ENCODE measurements at regions not wholly inside any gene's neighbourhood (a gene's known extent, or its start where the extent isn't known, plus 50 kb on each side); places are given as distances from the start of the nearest gene placed in this dataset.

GRCh38 chr9:90085633-90086032 lies 480.8 kb downstream of the GADD45G start:
- Histone ChIP-seq H3K4me3 (no peak overlapping the region), H3K4me1 (peaks cover 0 to 11% (median 0%) of the 10 kb centered on the region in 4 donors), H3K9me3 (no peaks in the 10 kb centered on the region), H3K36me3 (no peaks in the 10 kb centered on the region), H3K27me3 (no peaks in the 10 kb centered on the region), H3K27ac (no peak overlapping the region)
- TF ChIP-seq EP300 (IDR thresholded peaks at IDR 0.05; ENCODE audit: low read depth): no peak
- TF ChIP-seq POLR2AphosphoS5 (IDR thresholded peaks at IDR 0.05): no peak
- TF ChIP-seq POLR2A (IDR thresholded peaks at IDR 0.05): no peak
- no peak for TF ChIP-seq CTCF (IDR thresholded peaks at IDR 0.05)
- in situ Hi-C loops (cut with MboI; ENCODE audit: low pct_ligation_motif_present in 1 of 4, low pct_unique_long_range_greater_than_20kb in 1 of 4, low sequenced_read_pairs in 3 of 4) (no loop called here), intact Hi-C loops (cut with DNase I; ENCODE audit: low total_unique reads) (no loop called here)
- 50 to 66% methylated on average over 1 to 4 of the region's 4 CpGs for WGBS, 2 donors (ENCODE audit: low coverage in 1 of 2)
- no peak for DNase-seq

GRCh38 chr9:90086101-90086511 lies 481.3 kb downstream of the GADD45G start:
- in situ Hi-C loops (cut with MboI; ENCODE audit: low pct_ligation_motif_present in 1 of 4, low pct_unique_long_range_greater_than_20kb in 1 of 4, low sequenced_read_pairs in 3 of 4): no loop called here

DNA sequence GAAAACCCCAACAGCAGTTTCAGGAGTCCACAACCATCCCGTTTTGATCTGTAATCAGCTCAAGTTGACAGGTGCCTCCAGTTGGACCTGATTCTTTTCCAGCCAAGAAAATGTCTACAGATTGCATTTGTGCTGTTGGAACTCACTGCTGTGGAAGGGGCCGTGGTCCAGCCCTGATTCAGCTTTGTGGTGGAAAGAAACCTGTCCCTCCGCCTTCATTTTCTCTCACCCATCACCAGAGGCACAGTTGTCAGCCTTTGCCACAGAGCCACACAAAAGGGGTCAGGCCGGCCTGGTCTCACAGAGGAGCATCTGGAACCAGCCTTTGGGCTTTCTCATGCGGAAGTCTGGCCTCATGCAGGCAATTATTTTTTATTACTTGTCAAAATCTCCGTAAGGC lies 483.6 kb downstream of the GADD45G start:
- 84 to 90% methylated on average over 5 to 6 of the region's 6 CpGs for WGBS, 2 donors (ENCODE audit: low coverage in 1 of 2)
- no peaks in the 10 kb centered on the region for H3K27me3 ChIP-seq
- H3K4me3 ChIP-seq: no peak overlapping the region
- DNase-seq: no peak
- peaks cover 0 to 11% (median 0%) of the 10 kb centered on the region in 4 donors for H3K4me1 ChIP-seq
- H3K36me3 ChIP-seq: no peaks in the 10 kb centered on the region
- no peak for TF ChIP-seq CTCF (IDR thresholded peaks at IDR 0.05)
- no peak for TF ChIP-seq POLR2A (IDR thresholded peaks at IDR 0.05)
- TF ChIP-seq POLR2AphosphoS5 (IDR thresholded peaks at IDR 0.05): no peak
- no peak for TF ChIP-seq EP300 (IDR thresholded peaks at IDR 0.05; ENCODE audit: low read depth)
- no peaks in the 10 kb centered on the region for H3K9me3 ChIP-seq
- in situ Hi-C loops (cut with MboI; ENCODE audit: low pct_ligation_motif_present in 1 of 4, low pct_unique_long_range_greater_than_20kb in 1 of 4, low sequenced_read_pairs in 3 of 4): no loop called here
- H3K27ac ChIP-seq: no peak overlapping the region
- intact Hi-C loops (cut with DNase I; ENCODE audit: low total_unique reads): no loop called here

More at GRCh38 chr9:90086101-90086511, 481.3 kb downstream of the GADD45G start:
- Histone ChIP-seq H3K9me3 (no peaks in the 10 kb centered on the region), H3K4me3 (no peak overlapping the region), H3K36me3 (no peaks in the 10 kb centered on the region), H3K27ac (no peak overlapping the region), H3K4me1 (peaks cover 0 to 11% (median 0%) of the 10 kb centered on the region in 4 donors), H3K27me3 (no peaks in the 10 kb centered on the region)
- intact Hi-C loops (cut with DNase I; ENCODE audit: low total_unique reads): no loop called here
- DNase-seq: peak; percentile 21
- no peak for TF ChIP-seq POLR2AphosphoS5 (IDR thresholded peaks at IDR 0.05)
- no peak for TF ChIP-seq CTCF (IDR thresholded peaks at IDR 0.05)
- TF ChIP-seq EP300 (IDR thresholded peaks at IDR 0.05; ENCODE audit: low read depth): no peak
- TF ChIP-seq POLR2A (IDR thresholded peaks at IDR 0.05): no peak
- WGBS, 2 donors (ENCODE audit: low coverage in 1 of 2): 24 to 43% methylated on average over 1 to 2 of the region's 2 CpGs

- DNase-seq: no peak
- TF ChIP-seq CTCF (IDR thresholded peaks at IDR 0.05): no peak
- TF ChIP-seq POLR2A (IDR thresholded peaks at IDR 0.05): no peak
- TF ChIP-seq POLR2AphosphoS5 (IDR thresholded peaks at IDR 0.05): no peak
- no peak for TF ChIP-seq EP300 (IDR thresholded peaks at IDR 0.05; ENCODE audit: low read depth)
- Histone ChIP-seq H3K4me1 (peaks cover 0 to 11% (median 0%) of the 10 kb centered on the region in 4 donors), H3K27me3 (no peaks in the 10 kb centered on the region), H3K27ac (no peak overlapping the region), H3K36me3 (no peaks in the 10 kb centered on the region), H3K9me3 (no peaks in the 10 kb centered on the region), H3K4me3 (no peak overlapping the region)
- intact Hi-C loops (cut with DNase I; ENCODE audit: low total_unique reads) (no loop called here), in situ Hi-C loops (cut with MboI; ENCODE audit: low pct_ligation_motif_present in 1 of 4, low pct_unique_long_range_greater_than_20kb in 1 of 4, low sequenced_read_pairs in 3 of 4) (no loop called here)
- 53 to 79% methylated on average over 2 to 4 of the region's 4 CpGs for WGBS, 2 donors (ENCODE audit: low coverage in 1 of 2)
These were observed 484.0 kb downstream of the GADD45G start for GRCh38 chr9:90088856-90089255.
